ENCODE measurements at regions not wholly inside any gene's neighbourhood (a gene's known extent, or its start where the extent isn't known, plus 50 kb on each side); places are given as distances from the start of the nearest gene placed in this dataset.

- TF ChIP-seq EZH2 (IDR thresholded peaks at IDR 0.05; ENCODE audit: low read depth): no peak
- no peak for TF ChIP-seq CTCF (conservative IDR thresholded peaks at IDR 0.05)
- H3K27me3 ChIP-seq (ENCODE audit: insufficient read depth, low read depth): no peaks in the 10 kb centered on the region
- no TSS peak for BruUV-seq (replicated peaks)
- H3K36me3 ChIP-seq (ENCODE audit: low read depth): no peaks in the 10 kb centered on the region
- no peaks in the 10 kb centered on the region for H3F3A ChIP-seq (ENCODE audit: insufficient read depth, low read depth)
- no peak overlapping the region for H2AFZ ChIP-seq
- no peaks in the 10 kb centered on the region for H4K20me1 ChIP-seq (ENCODE audit: insufficient read depth)
- H3K4me2 ChIP-seq: no peak overlapping the region
- no peaks in the 10 kb centered on the region for H3K79me2 ChIP-seq (ENCODE audit: low read depth)
- ChIA-PET CTCF (no interaction called here), POLR2A (ENCODE audit: unreplicated experiment) (no interaction called here)
- H3K4me1 ChIP-seq (replicated peaks; ENCODE audit: insufficient read depth): no peaks in the 10 kb centered on the region
- no peaks in the 10 kb centered on the region for H3K9me2 ChIP-seq (ENCODE audit: insufficient read depth)
- no peaks in the 10 kb centered on the region for H3K9me3 ChIP-seq (ENCODE audit: insufficient read depth, low read depth)
- intact Hi-C loops (cut with micrococcal nuclease; ENCODE audit: unreplicated experiment): no loop called here
- H3K27ac ChIP-seq: no peak overlapping the region
- DNase-seq: no peak
- H3K4me3 ChIP-seq: no peak overlapping the region
Observed at GRCh38 chr2:129267559-129267958, 711.9 kb upstream of the RAB6C start.

- Histone ChIP-seq H3K4me1 (replicated peaks; ENCODE audit: insufficient read depth) (no peaks in the 10 kb centered on the region), H3K36me3 (ENCODE audit: low read depth) (no peaks in the 10 kb centered on the region), H2AFZ (no peak overlapping the region), H3K4me3 (no peak overlapping the region), H3K27me3 (ENCODE audit: insufficient read depth, low read depth) (0 out of 2 replicates have a peak, but pooled peaks cover 5% of the 10 kb centered on the region), H3K27ac (no peak overlapping the region), H4K20me1 (ENCODE audit: insufficient read depth) (no peaks in the 10 kb centered on the region), H3F3A (ENCODE audit: insufficient read depth, low read depth) (no peaks in the 10 kb centered on the region), H3K79me2 (ENCODE audit: low read depth) (no peaks in the 10 kb centered on the region), H3K4me2 (no peak overlapping the region), H3K9me3 (ENCODE audit: insufficient read depth, low read depth) (no peaks in the 10 kb centered on the region), H3K9me2 (ENCODE audit: insufficient read depth) (no peaks in the 10 kb centered on the region)
- POLR2A ChIA-PET (ENCODE audit: unreplicated experiment): no interaction called here
- intact Hi-C loops (cut with micrococcal nuclease; ENCODE audit: unreplicated experiment): no loop called here
- DNase-seq: no peak
- BruUV-seq (replicated peaks): no TSS peak
- CTCF ChIA-PET: no interaction called here
- TF ChIP-seq EZH2 (IDR thresholded peaks at IDR 0.05; ENCODE audit: low read depth) (no peak), CTCF (conservative IDR thresholded peaks at IDR 0.05) (no peak)
Observed at GRCh38 chr2:129273266-129274037, 706.0 kb upstream of the RAB6C start.

- H4K20me1 ChIP-seq (ENCODE audit: insufficient read depth): no peaks in the 10 kb centered on the region
- TF ChIP-seq EZH2 (IDR thresholded peaks at IDR 0.05; ENCODE audit: low read depth): no peak
- TF ChIP-seq CTCF (conservative IDR thresholded peaks at IDR 0.05): no peak
- 0 out of 2 replicates have a peak, but pooled peaks cover 5% of the 10 kb centered on the region for H3K27me3 ChIP-seq (ENCODE audit: insufficient read depth, low read depth)
- H3K4me1 ChIP-seq (replicated peaks; ENCODE audit: insufficient read depth): no peaks in the 10 kb centered on the region
- no peaks in the 10 kb centered on the region for H3K9me3 ChIP-seq (ENCODE audit: insufficient read depth, low read depth)
- H3K27ac ChIP-seq: no peak overlapping the region
- ChIA-PET CTCF (no interaction called here), POLR2A (ENCODE audit: unreplicated experiment) (no interaction called here)
- BruUV-seq (replicated peaks): no TSS peak
- no peak for DNase-seq
- no peaks in the 10 kb centered on the region for H3K36me3 ChIP-seq (ENCODE audit: low read depth)
- no peaks in the 10 kb centered on the region for H3K9me2 ChIP-seq (ENCODE audit: insufficient read depth)
- intact Hi-C loops (cut with micrococcal nuclease; ENCODE audit: unreplicated experiment): no loop called here
- H3K4me2 ChIP-seq: no peak overlapping the region
- no peak overlapping the region for H2AFZ ChIP-seq
- no peak overlapping the region for H3K4me3 ChIP-seq
- H3K79me2 ChIP-seq (ENCODE audit: low read depth): no peaks in the 10 kb centered on the region
- no peaks in the 10 kb centered on the region for H3F3A ChIP-seq (ENCODE audit: insufficient read depth, low read depth)
Observed at GRCh38 chr2:129274038-129274415, 705.4 kb upstream of the RAB6C start.
